Skeletal muscle satellite cell (primary cell): ENCODE measurements at regions not wholly inside any gene's neighbourhood (a gene's known extent, or its start where the extent isn't known, plus 50 kb on each side); places are given as distances from the start of the nearest gene placed in this dataset.
"Not testable (repeated sequence)": the region's sequence is repeated elsewhere in the genome, so short reads cannot be mapped to it uniquely, and the experiment has no call there.

Source experiments
- H3K27me3 ChIP-seq: 2 replicates; pipeline ENCODE4 v1.7.0; 2013; ENCODE audit warnings: low read length; ENCODE audit not compliant: control insufficient read depth, insufficient read depth
- H3K36me3 ChIP-seq: 2 replicates; pipeline ENCODE4 v1.7.0; 2013; ENCODE audit warnings: mild to moderate bottlenecking, control low read depth, low read length; ENCODE audit not compliant: insufficient read depth
- H3K4me1 ChIP-seq: 2 replicates; pipeline ENCODE4 v1.7.0; 2013; ENCODE audit warnings: low read length; ENCODE audit not compliant: control insufficient read depth, insufficient read depth
- H3K4me2 ChIP-seq: 2 replicates; pipeline ENCODE4 v1.7.0; 2013; ENCODE audit warnings: mild to moderate bottlenecking, low read length
- H3K4me3 ChIP-seq: 2 replicates; pipeline ENCODE4 v1.7.0; 2013; ENCODE audit warnings: low read length
- H3K9ac ChIP-seq: 2 replicates; pipeline ENCODE4 v1.7.0; 2013; ENCODE audit warnings: mild to moderate bottlenecking, low read depth, low read length, moderate library complexity
- H3K9me3 ChIP-seq: replicated peaks from 2 replicates; pipeline ENCODE4 v1.7.0; 2013; ENCODE audit warnings: mild to moderate bottlenecking, control low read depth, low read length

DNA sequence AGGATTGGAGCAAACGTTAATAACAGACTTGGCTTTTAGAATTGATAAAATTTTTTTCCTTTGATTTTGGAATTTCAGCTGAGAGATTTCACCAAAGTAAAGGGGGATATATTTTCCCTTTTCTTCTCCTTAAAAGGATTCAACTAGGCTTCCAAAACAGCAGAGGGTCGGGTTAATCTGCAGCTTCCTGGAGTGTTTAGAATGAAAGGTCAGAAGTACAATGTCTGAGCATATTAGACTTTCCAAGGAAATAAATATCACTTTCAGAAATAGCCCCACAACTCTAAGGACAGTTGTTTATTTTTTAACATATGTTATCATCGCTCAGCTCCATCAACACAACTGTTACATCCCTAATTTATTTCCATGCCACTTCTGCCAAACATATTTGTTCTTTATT, 1532.9 kb upstream of the RAG2 start:
- no peaks in the 10 kb centered on the region for H3K9me3 ChIP-seq
- no peak overlapping the region for H3K9ac ChIP-seq
- no peaks in the 10 kb centered on the region for H3K27me3 ChIP-seq
- H3K36me3 ChIP-seq: no peaks in the 10 kb centered on the region
- H3K4me1 ChIP-seq: no peaks in the 10 kb centered on the region
- H3K4me2 ChIP-seq: no peak overlapping the region
- H3K4me3 ChIP-seq: no peak overlapping the region

DNA sequence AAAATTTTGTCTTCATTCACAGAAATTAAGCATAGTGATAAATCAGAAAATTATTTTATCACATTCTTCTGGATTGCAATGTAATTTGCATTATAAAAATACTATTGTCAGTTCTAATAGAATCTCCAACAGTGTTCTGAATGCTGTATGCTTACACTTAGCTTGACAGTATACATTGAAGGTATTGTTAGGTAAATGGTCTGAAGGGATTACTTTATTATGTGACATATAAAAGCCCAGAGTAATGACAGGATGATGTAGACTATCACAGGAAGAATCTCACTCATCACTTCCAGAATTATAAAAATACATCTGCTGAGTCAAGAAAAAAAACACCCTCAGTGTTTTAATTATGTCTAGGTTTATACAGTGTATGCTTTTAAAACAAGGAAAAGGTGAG, 1532.5 kb upstream of the RAG2 start:
- Histone ChIP-seq H3K36me3 (no peaks in the 10 kb centered on the region), H3K4me2 (no peak overlapping the region), H3K27me3 (no peaks in the 10 kb centered on the region), H3K9ac (no peak overlapping the region), H3K9me3 (no peaks in the 10 kb centered on the region), H3K4me3 (no peak overlapping the region), H3K4me1 (no peaks in the 10 kb centered on the region)

DNA sequence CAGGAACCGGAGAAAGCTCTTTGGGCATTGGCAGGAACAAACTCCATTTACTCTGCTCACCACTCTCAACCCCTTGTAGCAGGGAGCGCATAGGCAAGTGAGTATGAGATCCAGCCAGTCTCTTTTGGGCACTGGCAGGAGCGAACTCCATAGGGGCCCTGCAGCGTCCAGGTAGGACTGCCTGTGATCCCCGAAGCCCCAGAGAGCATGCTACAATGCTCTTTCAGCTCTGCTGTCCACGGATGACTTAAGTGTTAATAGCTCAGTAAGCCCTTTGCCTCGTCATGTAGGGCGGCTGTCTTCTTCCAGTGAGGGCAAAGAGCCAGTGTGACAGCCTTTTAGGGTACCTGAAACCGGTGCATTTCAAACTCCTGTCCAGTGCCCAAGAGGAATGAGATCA, 1525.6 kb upstream of the RAG2 start:
- no peak overlapping the region for H3K4me3 ChIP-seq
- H3K4me1 ChIP-seq: no peaks in the 10 kb centered on the region
- no peaks in the 10 kb centered on the region for H3K27me3 ChIP-seq
- no peak overlapping the region for H3K9ac ChIP-seq
- H3K9me3 ChIP-seq: no peaks in the 10 kb centered on the region
- no peak overlapping the region for H3K4me2 ChIP-seq
- H3K36me3 ChIP-seq: no peaks in the 10 kb centered on the region

DNA sequence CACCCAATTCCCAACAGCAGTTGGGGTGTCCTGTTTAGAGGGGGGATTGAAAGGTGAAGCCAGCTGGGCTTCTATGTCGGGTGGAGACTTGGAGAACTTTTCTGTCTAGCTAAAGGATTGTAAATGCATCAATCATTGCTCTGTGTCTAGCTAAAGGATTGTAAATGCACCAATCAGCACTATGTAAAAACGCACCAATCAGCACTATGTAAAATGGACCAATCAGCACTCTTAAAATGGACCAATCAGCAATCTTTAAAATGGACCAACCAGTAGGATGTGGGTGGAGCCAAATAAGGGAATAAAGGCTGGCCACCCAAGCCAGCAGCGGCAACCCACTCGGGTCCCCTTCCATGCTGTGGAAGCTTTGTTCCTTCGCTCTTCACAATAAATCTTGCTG, 1518.6 kb upstream of the RAG2 start:
- H3K9ac ChIP-seq, H3K27me3 ChIP-seq, H3K4me2 ChIP-seq, H3K36me3 ChIP-seq, H3K4me3 ChIP-seq, H3K9me3 ChIP-seq, H3K4me1 ChIP-seq: not testable (repeated sequence)

DNA sequence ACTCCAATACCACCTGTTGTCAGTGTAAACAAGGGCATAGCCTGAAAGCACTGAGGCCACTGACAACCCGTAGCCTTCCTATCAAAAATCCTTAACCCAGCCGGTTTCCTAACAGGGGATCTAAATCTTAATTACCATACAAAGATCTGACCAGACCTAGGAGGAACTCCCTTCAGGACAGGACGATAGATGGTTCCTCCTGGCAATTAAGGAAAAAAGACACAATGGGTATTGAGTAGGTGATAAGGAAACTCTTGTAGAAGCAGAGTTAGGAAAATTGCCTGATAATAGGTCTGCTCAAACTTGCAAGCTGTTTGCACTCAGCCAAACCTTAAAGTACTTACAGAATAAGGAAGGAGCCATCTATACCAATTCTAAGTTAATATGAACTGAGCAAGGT, 1517.3 kb upstream of the RAG2 start:
- not testable (repeated sequence) for H3K27me3 ChIP-seq, H3K9me3 ChIP-seq, H3K4me3 ChIP-seq, H3K36me3 ChIP-seq, H3K9ac ChIP-seq, H3K4me1 ChIP-seq, H3K4me2 ChIP-seq

DNA sequence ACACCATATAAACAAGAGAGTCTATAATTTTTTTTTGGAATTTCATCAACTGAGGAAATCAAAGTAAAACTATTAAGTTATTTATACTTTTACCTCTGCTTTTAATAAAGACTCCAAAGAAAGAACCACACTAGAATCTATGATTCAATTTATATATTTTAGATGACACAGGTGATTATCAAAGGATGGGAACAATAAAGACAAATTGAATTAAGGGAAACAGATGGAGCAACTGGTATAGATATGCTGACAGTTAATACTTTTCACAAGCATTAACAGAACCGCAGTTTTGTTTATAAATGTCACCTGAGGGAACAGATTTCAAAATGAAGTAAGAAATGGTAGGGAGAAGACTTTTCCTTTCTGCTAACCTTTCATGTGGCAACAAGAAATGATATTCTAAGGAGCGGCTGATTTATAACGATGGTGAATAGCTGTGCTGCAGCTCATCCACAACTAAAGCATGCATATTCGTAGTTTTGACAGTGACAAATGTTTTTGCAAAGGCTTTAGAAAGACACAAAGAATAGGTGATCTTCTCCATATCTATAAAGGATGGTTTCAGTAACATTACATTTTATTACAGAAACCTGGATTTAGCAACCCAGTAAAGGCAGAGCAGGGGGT, 1502.9 kb upstream of the RAG2 start:
- Histone ChIP-seq H3K9ac (no peak overlapping the region), H3K9me3 (no peaks in the 10 kb centered on the region), H3K36me3 (no peaks in the 10 kb centered on the region), H3K4me1 (no peaks in the 10 kb centered on the region), H3K4me3 (no peak overlapping the region), H3K4me2 (no peak overlapping the region), H3K27me3 (no peaks in the 10 kb centered on the region)

DNA sequence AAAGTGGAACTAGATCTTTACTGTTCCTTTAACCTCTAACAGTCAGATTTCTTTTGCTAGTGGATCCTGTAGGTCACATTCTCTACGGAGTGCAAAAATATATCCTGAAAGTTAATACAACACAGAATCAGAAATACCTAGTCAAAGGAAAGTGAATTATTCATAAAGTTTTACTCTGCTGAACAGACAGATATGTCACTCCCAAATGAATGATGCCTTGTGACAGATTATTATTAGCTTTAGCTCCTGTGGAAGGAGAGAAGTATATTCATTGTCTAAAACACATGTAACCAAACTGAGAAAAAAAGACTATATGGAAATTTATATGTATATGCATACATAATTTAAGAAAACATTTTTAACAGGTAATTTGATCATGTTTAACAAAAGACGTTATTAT, 1497.2 kb upstream of the RAG2 start:
- H3K27me3 ChIP-seq: no peaks in the 10 kb centered on the region
- H3K36me3 ChIP-seq: no peaks in the 10 kb centered on the region
- H3K4me2 ChIP-seq: no peak overlapping the region
- H3K4me3 ChIP-seq: no peak overlapping the region
- no peak overlapping the region for H3K9ac ChIP-seq
- no peaks in the 10 kb centered on the region for H3K9me3 ChIP-seq
- H3K4me1 ChIP-seq: no peaks in the 10 kb centered on the region

DNA sequence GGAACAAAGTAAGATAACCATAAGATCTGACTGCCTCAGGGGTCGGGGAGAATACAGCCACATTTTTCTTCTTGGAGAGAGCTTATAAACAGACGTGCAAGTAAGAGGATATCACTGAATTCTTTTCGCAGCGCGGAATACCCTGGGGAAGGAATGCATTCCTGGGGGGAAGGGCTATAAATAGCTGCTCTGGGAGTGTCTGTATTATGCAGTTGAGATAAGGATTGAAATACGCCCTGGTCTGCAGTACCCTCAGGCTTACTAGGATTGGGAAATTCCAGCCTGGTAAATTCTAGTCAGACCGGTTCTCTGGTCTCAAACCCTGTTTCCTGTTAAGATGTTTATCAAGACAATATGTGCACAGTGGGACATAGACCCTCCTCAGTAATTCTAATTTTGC, 1491.7 kb upstream of the RAG2 start:
- Histone ChIP-seq H3K4me3 (no peak overlapping the region), H3K36me3 (no peaks in the 10 kb centered on the region), H3K9ac (no peak overlapping the region), H3K27me3 (no peaks in the 10 kb centered on the region), H3K4me1 (no peaks in the 10 kb centered on the region), H3K9me3 (no peaks in the 10 kb centered on the region), H3K4me2 (no peak overlapping the region)

DNA sequence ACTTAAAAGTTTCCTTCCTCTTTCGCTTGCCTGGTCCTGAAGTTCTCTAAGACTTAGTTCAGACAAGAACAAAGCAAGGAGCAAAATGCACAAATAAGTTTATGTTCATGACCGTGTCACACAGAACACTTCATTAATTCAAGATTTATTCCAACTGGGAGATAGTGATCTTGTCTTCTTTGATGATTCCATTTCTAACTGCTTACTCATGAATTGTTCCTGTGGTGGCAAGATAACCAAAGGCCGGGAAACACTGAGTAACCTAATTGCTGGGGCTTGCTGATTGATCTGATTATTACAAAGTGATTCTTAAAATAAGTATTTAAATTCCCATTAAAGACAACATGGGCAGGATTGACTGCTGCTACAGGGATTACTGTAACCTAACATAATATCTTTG, 1462.9 kb upstream of the RAG2 start:
- Histone ChIP-seq H3K4me2 (no peak overlapping the region), H3K9me3 (no peaks in the 10 kb centered on the region), H3K27me3 (no peaks in the 10 kb centered on the region), H3K4me3 (no peak overlapping the region), H3K9ac (no peak overlapping the region), H3K36me3 (no peaks in the 10 kb centered on the region), H3K4me1 (no peaks in the 10 kb centered on the region)

DNA sequence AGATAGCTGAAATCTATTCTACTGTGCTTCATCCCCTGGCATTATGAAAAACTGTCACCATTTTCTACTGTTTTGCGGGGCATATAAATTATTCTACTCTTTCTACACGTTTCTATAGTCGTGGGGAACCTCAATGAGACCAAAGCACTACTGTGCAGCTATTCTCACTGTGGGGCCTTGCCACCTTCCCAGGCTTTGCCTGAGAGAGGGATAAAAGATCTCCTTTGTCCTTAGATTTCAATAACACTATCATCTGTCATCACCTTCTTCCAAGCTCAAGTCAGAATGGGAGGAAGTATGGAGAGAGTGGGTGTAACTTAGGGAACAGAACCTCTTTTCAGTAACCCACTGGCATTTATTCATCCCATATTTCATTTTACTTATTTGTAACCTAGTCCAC, 1462.1 kb upstream of the RAG2 start:
- no peaks in the 10 kb centered on the region for H3K9me3 ChIP-seq
- H3K36me3 ChIP-seq: no peaks in the 10 kb centered on the region
- no peak overlapping the region for H3K9ac ChIP-seq
- H3K4me3 ChIP-seq: no peak overlapping the region
- no peaks in the 10 kb centered on the region for H3K27me3 ChIP-seq
- H3K4me1 ChIP-seq: no peaks in the 10 kb centered on the region
- no peak overlapping the region for H3K4me2 ChIP-seq

DNA sequence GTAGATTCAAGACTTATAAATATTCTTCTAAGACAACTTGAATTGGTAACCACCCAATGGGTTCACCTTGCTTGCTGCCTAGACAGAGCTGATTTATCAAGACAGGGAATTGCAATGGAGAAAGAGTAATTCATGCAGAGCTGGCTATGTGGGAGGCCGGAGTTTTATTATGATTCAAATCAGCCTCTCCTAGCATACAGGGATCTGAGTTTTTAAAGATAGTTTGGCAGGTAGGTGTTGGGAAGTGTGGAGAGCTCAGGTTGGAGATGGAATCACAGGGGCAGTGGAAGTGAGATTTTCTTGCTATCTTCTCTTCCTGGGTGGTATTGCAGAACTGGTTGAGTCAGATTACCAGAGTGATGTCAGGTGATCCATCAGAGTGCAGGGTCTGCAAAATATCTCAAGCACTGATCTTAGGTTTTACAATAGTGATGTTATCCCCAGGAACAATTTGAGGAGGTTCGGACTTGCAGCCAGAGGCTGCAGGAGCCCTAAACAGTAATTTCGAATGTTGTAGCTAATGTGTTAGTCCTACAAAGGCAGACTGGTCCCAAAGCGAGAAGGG, 1448.6 kb upstream of the RAG2 start:
- no peaks in the 10 kb centered on the region for H3K27me3 ChIP-seq
- H3K9ac ChIP-seq: no peak overlapping the region
- H3K4me2 ChIP-seq: no peak overlapping the region
- no peaks in the 10 kb centered on the region for H3K9me3 ChIP-seq
- H3K36me3 ChIP-seq: no peaks in the 10 kb centered on the region
- no peak overlapping the region for H3K4me3 ChIP-seq
- H3K4me1 ChIP-seq: no peaks in the 10 kb centered on the region

DNA sequence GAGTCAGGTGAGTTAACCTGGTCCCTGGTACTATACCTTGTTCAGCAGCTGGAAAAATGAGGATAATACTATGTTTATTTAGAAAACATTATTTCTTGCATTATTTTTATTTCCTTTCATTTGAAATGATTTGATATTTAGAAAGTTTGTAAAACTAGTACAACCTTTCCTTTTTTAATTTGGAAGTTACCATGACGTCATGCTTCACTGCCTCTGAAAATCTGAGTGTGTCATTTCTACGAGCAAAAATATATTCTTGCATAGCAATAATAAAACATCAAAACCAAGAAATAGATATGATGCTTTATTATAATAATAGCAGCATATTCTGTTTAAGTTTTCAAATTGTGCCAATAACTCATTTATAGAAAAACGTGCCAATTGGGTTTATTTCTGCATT, 1445.0 kb upstream of the RAG2 start:
- Histone ChIP-seq H3K9me3 (no peaks in the 10 kb centered on the region), H3K4me3 (no peak overlapping the region), H3K36me3 (no peaks in the 10 kb centered on the region), H3K4me1 (no peaks in the 10 kb centered on the region), H3K9ac (no peak overlapping the region), H3K27me3 (no peaks in the 10 kb centered on the region), H3K4me2 (no peak overlapping the region)
